Left hindlimb (tissue), 1 donor: ENCODE measurements at regions not wholly inside any gene's neighbourhood (a gene's known extent, or its start where the extent isn't known, plus 50 kb on each side); places are given as distances from the start of the nearest gene placed in this dataset.

Experiments
- DNase-seq: peaks from one replicate; pipeline ENCODE4 v3.0.0-alpha.2; 2018

- no peak for DNase-seq
These were observed 231.3 kb downstream of the KLF13 start for GRCh38 chr15:31557899-31558298.

GRCh38 chr15:31558840-31559239 is 232.2 kb downstream of the KLF13 start:
- no peak for DNase-seq

GRCh38 chr15:31559786-31560185 is 233.2 kb downstream of the KLF13 start:
- DNase-seq = no peak

GRCh38 chr15:31560643-31561042 is 234.0 kb downstream of the KLF13 start:
- DNase-seq = no peak

GRCh38 chr15:31561156-31561555 is 234.5 kb downstream of the KLF13 start:
- no peak for DNase-seq

- DNase-seq = no peak
These were observed 236.4 kb downstream of the KLF13 start for GRCh38 chr15:31563001-31563400.

- DNase-seq = no peak
These were observed 236.8 kb downstream of the KLF13 start for GRCh38 chr15:31563421-31563820.

- DNase-seq = no peak
These were observed 241.2 kb downstream of the KLF13 start for GRCh38 chr15:31567861-31568260.

- DNase-seq = no peak
These were observed 243.2 kb downstream of the KLF13 start for GRCh38 chr15:31569836-31570235.

GRCh38 chr15:31570591-31570990 is 244.0 kb downstream of the KLF13 start:
- DNase-seq = no peak

GRCh38 chr15:31571676-31572075 is 245.0 kb downstream of the KLF13 start:
- DNase-seq = no peak

GRCh38 chr15:31573759-31574158 is 247.1 kb downstream of the KLF13 start:
- DNase-seq = no peak

GRCh38 chr15:31574766-31575165 is 248.1 kb downstream of the KLF13 start:
- no peak for DNase-seq

GRCh38 chr15:31577108-31577507 is 250.5 kb downstream of the KLF13 start:
- no peak for DNase-seq

- no peak for DNase-seq
These were observed 252.6 kb downstream of the KLF13 start for GRCh38 chr15:31579282-31579681.

GRCh38 chr15:31579976-31580375 is 253.3 kb downstream of the KLF13 start:
- DNase-seq = no peak

- DNase-seq = no peak
These were observed 257.6 kb downstream of the KLF13 start for GRCh38 chr15:31584195-31584594.

- DNase-seq = no peak
These were observed 258.6 kb downstream of the KLF13 start for GRCh38 chr15:31585240-31585639.

- no peak for DNase-seq
These were observed 260.2 kb downstream of the KLF13 start for GRCh38 chr15:31586841-31587240.

- DNase-seq = no peak
These were observed 260.9 kb downstream of the KLF13 start for GRCh38 chr15:31587583-31587982.

GRCh38 chr15:31590609-31591008 is 264.0 kb downstream of the KLF13 start:
- DNase-seq = no peak

- DNase-seq = no peak
These were observed 265.3 kb downstream of the KLF13 start for GRCh38 chr15:31591908-31592307.

GRCh38 chr15:31597466-31597865 is 270.8 kb downstream of the KLF13 start:
- DNase-seq = no peak

GRCh38 chr15:31598620-31599019 is 272.0 kb downstream of the KLF13 start:
- no peak for DNase-seq

- DNase-seq = no peak
These were observed 278.9 kb downstream of the KLF13 start for GRCh38 chr15:31605467-31605931.

- DNase-seq = no peak
These were observed 279.6 kb downstream of the KLF13 start for GRCh38 chr15:31606194-31606669.
